ENCODE measurements at regions not wholly inside any gene's neighbourhood (a gene's known extent, or its start where the extent isn't known, plus 50 kb on each side); places are given as distances from the start of the nearest gene placed in this dataset.

DNA sequence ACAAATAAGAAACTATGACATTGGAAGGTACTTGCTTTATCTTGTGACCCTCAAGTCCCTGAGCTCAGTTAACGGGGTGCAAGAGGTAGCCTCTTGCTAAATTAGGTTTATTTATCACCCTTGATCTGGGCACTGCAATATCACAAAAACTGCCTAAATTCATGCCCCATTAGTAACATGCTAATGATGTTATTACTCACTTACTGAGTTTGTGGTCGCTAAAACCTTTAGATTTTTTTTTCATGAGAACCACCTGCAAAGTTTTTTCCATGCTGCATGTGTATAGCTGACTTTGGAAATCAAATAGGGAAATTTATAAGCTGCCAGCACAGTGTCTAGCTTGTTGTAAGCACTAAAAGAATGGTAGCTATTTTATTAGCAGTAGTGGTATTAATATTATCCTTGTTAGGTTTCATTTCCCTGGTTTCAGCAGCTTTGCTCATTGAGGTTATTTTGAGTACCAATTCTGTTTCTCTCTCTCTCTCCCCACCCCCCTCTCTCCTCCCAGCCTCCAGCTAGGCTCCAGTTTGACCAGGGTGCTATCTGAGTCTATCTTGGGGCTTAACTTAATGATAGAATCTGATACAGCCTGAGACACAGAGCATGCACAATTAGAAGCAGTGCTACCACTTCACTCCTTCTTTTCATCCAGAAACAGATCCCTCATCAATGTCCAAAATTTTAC lies 88.7 kb upstream of the ATP8B1 start:
- H4K91ac ChIP-seq (ENCODE audit: insufficient read length, low read depth, low read length) = no peak overlapping the region
- H3K36me3 Mint-ChIP-seq (ENCODE audit: insufficient read depth in 1 of 3, low read depth in 3 of 3) = peaks cover 0 to 7% (median 5%) of the 10 kb centered on the region in 3 experiments; a peak in 3 of 7 replicates
- no peaks in the 10 kb centered on the region for H3K23me2 ChIP-seq (ENCODE audit: insufficient read length, low read depth, low read length, poor library complexity, severe bottlenecking)
- no peaks in the 10 kb centered on the region for H4K20me1 ChIP-seq (ENCODE audit: control insufficient read depth, insufficient read depth, insufficient read length)
- H3K4me1 Mint-ChIP-seq = no peaks in the 10 kb centered on the region
- no peak overlapping the region for H2BK20ac ChIP-seq (ENCODE audit: low read depth, low read length, poor library complexity, severe bottlenecking)
- H3K79me1 ChIP-seq (ENCODE audit: insufficient read depth, low read depth, low read length, poor library complexity, severe bottlenecking) = no peaks in the 10 kb centered on the region
- no peak overlapping the region for H2AFZ ChIP-seq (ENCODE audit: low read length)
- H2BK120ac ChIP-seq (ENCODE audit: low read depth, low read length, poor library complexity, severe bottlenecking) = no peak overlapping the region
- no peaks in the 10 kb centered on the region for H3K9me3 ChIP-seq (ENCODE audit: control insufficient read depth, low read depth, low read length)
- H3K14ac ChIP-seq (ENCODE audit: insufficient read depth, low read length) = no peak overlapping the region
- H3K56ac ChIP-seq (ENCODE audit: insufficient read length, low read depth, low read length) = no peak overlapping the region
- DNase-seq = no peak
- no peak overlapping the region for H3T11ph ChIP-seq (ENCODE audit: low read length)
- H4K8ac ChIP-seq (replicated peaks; ENCODE audit: insufficient read length, low read depth, low read length) = no peak overlapping the region
- no peak overlapping the region for H2BK5ac ChIP-seq (ENCODE audit: insufficient read length, low read length)
- no peaks in the 10 kb centered on the region; the same call in none of the 2 replicates for H3K27me3 Mint-ChIP-seq (ENCODE audit: low read depth)
- no peak overlapping the region for H3K18ac ChIP-seq (ENCODE audit: insufficient read length, low read depth, low read length)
- H2BK12ac ChIP-seq (ENCODE audit: insufficient read length, low read depth, low read length) = no peak overlapping the region
- H3K4ac ChIP-seq (ENCODE audit: low read depth, low read length) = no peak overlapping the region
- H3K9me3 Mint-ChIP-seq = peaks cover 4 to 10% of the 10 kb centered on the region in 2 experiments; a peak in 3 of 5 replicates
- WGBS (ENCODE audit: extremely low coverage, insufficient read length, low lambda C conversion rate) = no CpG with 5 or more reads among the region's 2 CpGs
- H3K27me3 ChIP-seq (ENCODE audit: insufficient read depth, low read length) = no peaks in the 10 kb centered on the region
- H2BK15ac ChIP-seq (ENCODE audit: low read depth, low read length) = no peak overlapping the region
- no peak overlapping the region for H3K4me2 ChIP-seq (ENCODE audit: insufficient read depth, insufficient read length, low read length)
- H3K79me2 ChIP-seq (ENCODE audit: insufficient read depth, low read length) = no peaks in the 10 kb centered on the region
- H2AK5ac ChIP-seq (ENCODE audit: insufficient read length, low read length) = no peak overlapping the region
- no peak overlapping the region for H3K23ac ChIP-seq (ENCODE audit: insufficient read length, low read depth, low read length)
- no peaks in the 10 kb centered on the region for H3K4me1 ChIP-seq (ENCODE audit: insufficient read depth, low read length)
- TF ChIP-seq, protein P1, sequence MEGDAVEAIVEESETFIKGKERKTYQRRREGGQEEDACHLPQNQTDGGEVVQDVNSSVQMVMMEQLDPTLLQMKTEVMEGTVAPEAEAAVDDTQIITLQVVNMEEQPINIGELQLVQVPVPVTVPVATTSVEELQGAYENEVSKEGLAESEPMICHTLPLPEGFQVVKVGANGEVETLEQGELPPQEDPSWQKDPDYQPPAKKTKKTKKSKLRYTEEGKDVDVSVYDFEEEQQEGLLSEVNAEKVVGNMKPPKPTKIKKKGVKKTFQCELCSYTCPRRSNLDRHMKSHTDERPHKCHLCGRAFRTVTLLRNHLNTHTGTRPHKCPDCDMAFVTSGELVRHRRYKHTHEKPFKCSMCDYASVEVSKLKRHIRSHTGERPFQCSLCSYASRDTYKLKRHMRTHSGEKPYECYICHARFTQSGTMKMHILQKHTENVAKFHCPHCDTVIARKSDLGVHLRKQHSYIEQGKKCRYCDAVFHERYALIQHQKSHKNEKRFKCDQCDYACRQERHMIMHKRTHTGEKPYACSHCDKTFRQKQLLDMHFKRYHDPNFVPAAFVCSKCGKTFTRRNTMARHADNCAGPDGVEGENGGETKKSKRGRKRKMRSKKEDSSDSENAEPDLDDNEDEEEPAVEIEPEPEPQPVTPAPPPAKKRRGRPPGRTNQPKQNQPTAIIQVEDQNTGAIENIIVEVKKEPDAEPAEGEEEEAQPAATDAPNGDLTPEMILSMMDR (conservative IDR thresholded peaks at IDR 0.05) = no peak
- no peak overlapping the region for H3K9ac ChIP-seq (ENCODE audit: extremely low read depth, insufficient read length, low read length)
- no peak overlapping the region for H3K4me3 Mint-ChIP-seq
- no peak overlapping the region for H3K27ac ChIP-seq (ENCODE audit: insufficient read length, low read depth, low read length)
- H3K27ac Mint-ChIP-seq = no peak overlapping the region
- H4K5ac ChIP-seq (ENCODE audit: insufficient read length, low read depth, low read length) = no peak overlapping the region

All from H9 (cell line).